HG02884 (cell line): ENCODE measurements at regions not wholly inside any gene's neighbourhood (a gene's known extent, or its start where the extent isn't known, plus 50 kb on each side); places are given as distances from the start of the nearest gene placed in this dataset.
"Not testable (repeated sequence)": the region's sequence is repeated elsewhere in the genome, so short reads cannot be mapped to it uniquely, and the experiment has no call there.

Experiments used
- ATAC-seq: cut with Tn5 transposase; IDR thresholded peaks from one replicate; pipeline ENCODE4 v1.9.1; 2021; ENCODE audit warnings: mild to moderate bottlenecking, moderate library complexity; ENCODE audit not compliant: unreplicated experiment

DNA sequence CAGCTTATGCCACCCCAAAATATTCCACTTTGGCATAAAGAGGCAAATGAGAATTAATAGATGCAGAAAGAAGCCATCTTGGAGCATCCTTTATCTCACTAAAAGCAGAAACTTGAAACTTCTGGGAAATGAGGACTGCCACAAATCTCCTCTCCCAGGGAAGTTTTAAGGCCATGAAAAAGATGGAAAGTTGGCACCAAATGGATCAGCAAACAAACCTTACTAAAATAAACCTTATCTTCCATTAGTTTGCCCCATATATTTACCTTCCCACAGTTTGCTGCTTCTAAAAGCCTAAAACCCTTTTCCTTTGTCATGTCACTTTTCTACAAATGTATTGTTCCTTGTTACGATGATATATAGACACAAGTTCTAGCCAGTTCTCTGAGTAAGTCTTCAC lies 340.0 kb upstream of the USP15 start:
- ATAC-seq, result no peak

GRCh38 chr12:61923152-61923551 lies 337.1 kb upstream of the USP15 start:
- no peak for ATAC-seq

- no peak for ATAC-seq
Measured at GRCh38 chr12:61934564-61934963, 325.6 kb upstream of the USP15 start.

DNA sequence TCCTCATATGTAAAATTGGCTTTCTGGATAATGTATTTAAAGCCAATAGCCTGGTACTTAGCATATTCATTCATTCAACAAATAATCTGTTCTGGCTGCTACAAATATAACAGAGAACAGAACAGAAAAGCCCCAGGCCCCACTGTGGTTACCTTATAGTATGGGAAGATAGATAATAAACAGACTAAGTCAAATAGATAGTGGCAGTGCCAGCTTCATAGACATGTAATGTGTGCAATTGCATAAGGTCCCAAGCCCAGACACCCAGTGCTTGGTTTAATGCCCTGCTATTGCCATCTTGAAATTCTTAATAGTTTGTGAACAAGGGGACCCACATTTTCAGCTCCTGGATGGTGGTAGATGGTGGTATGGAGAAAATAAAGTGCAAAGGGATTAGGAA lies 320.2 kb upstream of the USP15 start:
- no peak for ATAC-seq

DNA sequence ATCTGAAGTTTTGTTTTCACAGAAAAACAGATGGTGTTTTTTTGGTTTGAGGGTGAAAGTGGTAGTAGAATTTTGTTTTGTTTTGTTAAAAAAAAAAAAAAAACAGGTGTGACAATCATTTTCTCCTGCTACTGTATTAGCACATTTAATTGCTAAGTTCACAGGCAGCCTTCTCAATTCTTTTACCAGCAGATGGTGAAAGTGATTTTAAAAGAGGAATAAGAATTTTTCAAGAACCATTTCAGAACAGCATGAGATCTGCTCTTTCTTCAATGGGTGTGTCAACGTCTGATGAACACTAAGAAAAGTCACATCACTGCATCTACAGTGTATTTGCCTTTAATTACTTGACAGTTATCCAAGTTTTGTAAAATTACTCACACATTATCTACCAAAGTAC lies 303.7 kb upstream of the USP15 start:
- no peak for ATAC-seq

GRCh38 chr12:61974461-61974860 lies 285.7 kb upstream of the USP15 start:
- ATAC-seq, result no peak

DNA sequence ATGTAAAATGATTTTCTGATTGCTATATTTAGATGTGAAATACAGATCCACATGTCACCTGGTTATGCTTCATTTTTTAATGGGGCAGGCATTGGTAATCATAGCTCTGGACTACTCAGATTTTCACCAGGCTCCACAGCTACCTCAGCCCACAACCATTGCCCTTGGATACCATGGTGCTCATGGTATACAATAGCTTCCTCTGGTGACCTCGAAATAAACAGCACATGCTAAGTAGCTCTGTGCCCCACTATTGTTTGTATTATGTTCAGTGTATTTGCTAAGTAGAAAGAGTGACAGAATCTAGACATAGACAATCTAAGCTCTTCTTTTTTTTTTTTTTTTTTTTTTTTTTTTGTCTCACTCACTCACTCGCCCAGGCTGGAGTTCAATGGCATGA lies 274.4 kb upstream of the USP15 start:
- ATAC-seq, result no peak

GRCh38 chr12:61987173-61987572 lies 273.0 kb upstream of the USP15 start:
- ATAC-seq, result no peak

DNA sequence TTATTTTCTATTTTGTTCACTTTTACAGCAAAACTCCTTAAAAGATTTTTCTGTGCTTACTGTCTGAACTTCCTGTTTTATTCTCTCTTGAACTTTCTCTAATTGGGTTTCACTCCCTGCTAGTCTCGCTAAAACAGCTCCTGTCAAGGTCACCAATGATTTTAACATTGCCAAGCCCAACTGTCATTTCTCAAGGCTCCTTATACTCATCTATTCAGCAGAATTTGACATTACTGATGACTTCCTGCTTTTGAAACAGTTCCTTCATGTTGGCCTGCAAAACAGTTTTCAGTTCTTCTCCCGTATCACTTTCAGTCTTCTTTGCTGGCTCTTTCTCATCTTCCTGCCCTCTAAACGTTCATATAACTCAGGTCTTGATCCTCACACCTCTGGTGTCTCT lies 268.5 kb upstream of the USP15 start:
- ATAC-seq, result no peak

- peak; percentile 80 for ATAC-seq
Measured at GRCh38 chr12:61993734-61994345, 266.4 kb upstream of the USP15 start.

GRCh38 chr12:61996717-61997116 lies 263.5 kb upstream of the USP15 start:
- ATAC-seq, result no peak

GRCh38 chr12:61998791-61999190 lies 261.4 kb upstream of the USP15 start:
- ATAC-seq, result no peak

GRCh38 chr12:61999311-61999710 lies 260.9 kb upstream of the USP15 start:
- ATAC-seq, result no peak

DNA sequence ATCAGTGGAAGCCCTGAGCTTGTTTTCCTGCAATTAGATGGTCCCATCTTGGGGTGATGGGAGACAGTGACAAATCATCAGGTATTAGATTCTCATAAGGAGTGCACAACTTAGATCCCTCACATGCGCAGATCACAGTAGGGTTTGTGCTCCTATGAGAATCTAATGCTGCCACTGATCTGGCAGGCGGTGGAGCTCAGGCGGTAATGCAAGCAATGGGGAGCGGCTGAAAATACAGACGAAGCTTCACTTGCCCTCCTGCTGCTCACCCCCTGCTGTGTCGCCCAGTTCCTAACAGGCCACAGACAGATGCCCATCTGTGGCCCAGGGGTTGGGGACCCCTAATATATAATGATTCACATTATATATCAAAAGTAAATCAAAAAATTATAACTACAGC lies 258.8 kb upstream of the USP15 start:
- ATAC-seq, result no peak

- no peak for ATAC-seq
Measured at GRCh38 chr12:62003226-62003625, 257.0 kb upstream of the USP15 start.

GRCh38 chr12:62003701-62004100 lies 256.5 kb upstream of the USP15 start:
- no peak for ATAC-seq

- ATAC-seq, result no peak
Measured at GRCh38 chr12:62005615-62006014, 254.6 kb upstream of the USP15 start.

GRCh38 chr12:62006076-62006732 lies 254.0 kb upstream of the USP15 start:
- peak; percentile 80 for ATAC-seq

DNA sequence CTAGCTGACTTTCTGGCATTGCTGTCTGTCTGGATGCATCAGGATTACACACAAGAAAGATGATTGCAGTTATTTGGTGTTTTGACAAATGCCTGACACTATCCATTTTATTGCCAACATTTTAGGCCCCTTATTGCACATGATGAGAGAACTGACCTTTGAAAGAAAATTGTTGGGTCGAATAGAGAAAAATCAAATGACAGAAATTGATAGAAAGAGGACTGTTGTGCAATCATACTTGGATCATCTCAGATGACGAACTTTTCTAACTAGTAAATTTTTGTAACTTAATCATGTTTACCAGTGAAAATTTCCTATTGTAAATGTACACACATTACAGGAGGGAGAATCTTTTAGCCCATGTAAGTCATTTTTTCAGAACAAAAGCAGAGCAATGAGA lies 251.5 kb upstream of the USP15 start:
- ATAC-seq, result no peak

DNA sequence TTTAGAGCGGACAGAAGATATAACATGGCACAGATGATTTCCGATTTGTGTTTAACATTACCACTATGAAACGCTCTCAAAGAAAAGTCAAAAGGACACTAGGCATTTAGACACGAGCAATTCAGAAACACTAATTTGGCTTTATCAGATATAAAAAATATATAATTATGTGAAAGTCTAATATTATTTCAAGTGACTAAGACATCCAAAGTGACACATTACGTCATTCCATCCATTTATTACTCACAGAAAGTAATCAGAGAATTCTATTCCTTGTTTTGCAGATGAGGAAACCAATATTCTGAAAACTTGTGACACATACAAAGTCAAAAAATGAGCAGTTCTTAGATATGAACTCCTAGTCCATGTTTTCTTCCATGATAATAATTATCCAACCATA lies 250.8 kb upstream of the USP15 start:
- no peak for ATAC-seq

DNA sequence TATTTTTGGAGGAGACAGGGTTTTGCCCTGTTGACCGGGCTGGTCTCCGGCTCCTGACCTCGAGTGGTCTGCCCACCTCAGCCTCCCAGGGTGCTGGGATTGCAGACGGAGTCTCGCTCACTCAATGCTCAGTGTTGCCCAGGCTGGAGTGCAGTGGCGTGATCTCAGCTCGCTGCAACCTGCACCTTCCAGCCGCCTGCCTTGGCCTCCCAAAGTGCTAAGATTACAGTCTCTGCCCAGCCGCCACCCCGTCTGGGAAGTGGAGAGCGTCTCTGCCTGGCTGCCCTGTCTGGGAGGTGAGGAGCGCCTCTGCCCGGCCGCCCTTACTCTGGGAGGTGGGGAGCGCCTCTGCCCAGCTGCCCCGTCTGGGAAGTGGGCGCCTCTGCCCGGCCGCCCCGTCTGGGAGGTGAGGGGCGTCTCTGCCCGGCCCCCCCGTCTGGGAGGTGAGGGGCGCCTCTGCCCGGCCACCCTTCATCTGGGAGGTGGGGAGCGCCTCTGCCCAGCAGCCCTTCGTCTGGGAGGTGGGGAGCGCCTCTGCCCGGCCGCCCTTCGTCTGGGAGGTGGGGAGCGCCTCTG lies 249.8 kb upstream of the USP15 start:
- not testable (repeated sequence) for ATAC-seq

- ATAC-seq, result not testable (repeated sequence)
Measured at GRCh38 chr12:62010973-62011372, 249.2 kb upstream of the USP15 start.

- ATAC-seq, result no peak
Measured at GRCh38 chr12:62014330-62014729, 245.9 kb upstream of the USP15 start.
